ENCODE measurements at regions not wholly inside any gene's neighbourhood (a gene's known extent, or its start where the extent isn't known, plus 50 kb on each side); places are given as distances from the start of the nearest gene placed in this dataset.
"Not testable (repeated sequence)": the region's sequence is repeated elsewhere in the genome, so short reads cannot be mapped to it uniquely, and the experiment has no call there.

DNA sequence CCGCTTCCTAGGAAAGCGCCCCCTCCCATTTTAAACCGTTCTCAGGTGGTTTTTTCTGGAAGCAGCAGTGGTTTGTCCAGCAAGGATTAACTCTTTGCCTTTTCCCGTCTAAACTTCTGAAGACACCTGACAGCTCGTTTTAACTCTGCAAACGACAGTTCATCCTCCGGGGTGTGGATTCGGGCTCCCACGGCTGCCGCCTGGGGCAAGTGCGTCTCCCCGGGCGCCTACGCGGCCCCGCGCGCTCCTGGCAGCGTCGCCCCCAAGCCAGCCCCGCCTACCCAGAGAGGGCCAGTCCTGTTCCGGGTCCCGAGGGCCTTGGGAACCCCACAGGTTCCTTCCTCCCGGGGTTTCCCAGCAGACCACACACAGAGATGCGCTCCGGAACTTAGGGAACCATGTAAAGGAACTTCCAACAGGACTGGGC lies 54.4 kb downstream of the PRR18 start:
- H3K4me1 Mint-ChIP-seq (ENCODE audit: low read depth): peaks cover 18% of the 10 kb centered on the region
- CTCF ChIA-PET: interaction anchor here (0.7 to 1.2 kb wide), 3 partner anchors 11 to 380 kb away, joined by 3 to 4 read pairs (median 4); no protein-coding TSS in a partner anchor
- peaks cover 21% of the 10 kb centered on the region for H3K27me3 Mint-ChIP-seq (ENCODE audit: low read depth)
- no peak for DNase-seq
- no peak overlapping the region for H3K27ac Mint-ChIP-seq
- H3K9me3 Mint-ChIP-seq: peaks cover 5% of the 10 kb centered on the region
- H3K4me3 Mint-ChIP-seq: peak overlapping the region; percentile 57
- no peaks in the 10 kb centered on the region for H3K36me3 Mint-ChIP-seq (ENCODE audit: low read depth)
- intact Hi-C loops (cut with micrococcal nuclease): loop anchor here (10.0 kb wide), 1 partner anchor 701 kb away; the partner anchor contains the start of gene RNASET2

DNA sequence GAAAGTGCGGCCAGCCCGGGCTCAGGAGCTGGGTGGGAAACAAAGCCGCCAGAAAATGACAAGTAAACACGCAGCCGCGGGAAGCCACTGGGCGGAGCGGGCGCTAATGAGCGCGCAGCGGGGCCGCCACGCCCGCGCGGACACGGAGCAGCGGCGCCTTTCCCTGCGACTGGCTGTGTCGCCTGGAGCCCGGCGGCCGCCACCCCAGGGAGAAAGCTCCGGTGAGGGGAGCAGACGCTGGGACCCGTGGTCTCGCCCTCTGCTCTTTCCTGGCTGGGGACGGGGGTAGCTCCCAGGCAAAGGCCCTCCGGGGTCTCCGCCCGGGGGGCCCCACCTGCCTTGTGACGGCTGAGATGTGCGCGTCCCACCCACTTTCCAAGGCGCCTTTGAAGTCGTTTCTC lies 54.9 kb downstream of the PRR18 start:
- DNase-seq: peak; percentile 25

DNA sequence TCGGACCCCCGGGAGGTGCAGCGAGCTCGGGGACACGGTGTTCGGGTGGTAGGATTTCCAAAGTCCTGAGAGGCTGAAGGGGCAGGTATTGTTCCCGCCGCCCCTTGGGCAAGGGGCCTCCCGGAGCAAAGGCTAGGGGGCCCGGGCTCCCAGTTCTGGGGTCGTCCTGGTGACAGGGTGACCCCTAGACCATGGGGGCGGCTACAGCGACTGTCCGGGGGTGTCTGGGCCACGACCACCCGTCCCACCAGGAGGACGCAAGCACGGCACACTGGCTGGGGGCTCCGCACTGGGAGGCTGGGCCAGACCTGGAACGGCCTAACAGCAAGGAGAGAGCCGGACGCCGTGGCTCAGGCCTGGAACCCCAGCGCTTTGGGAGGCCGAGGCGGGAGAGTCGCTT lies 55.6 kb downstream of the PRR18 start:
- Mint-ChIP-seq H3K36me3 (ENCODE audit: low read depth) (no peaks in the 10 kb centered on the region), H3K4me1 (ENCODE audit: low read depth) (peaks cover 6% of the 10 kb centered on the region), H3K27ac (no peak overlapping the region), H3K4me3 (no peak overlapping the region), H3K27me3 (ENCODE audit: low read depth) (peaks cover 17% of the 10 kb centered on the region), H3K9me3 (peaks cover 5% of the 10 kb centered on the region)
- intact Hi-C loops (cut with micrococcal nuclease): loop anchor here (10.0 kb wide), 1 partner anchor 702 kb away; the partner anchor contains the start of gene RNASET2
- CTCF ChIA-PET: interaction anchor here (1.2 kb wide), 1 partner anchor 23 kb away, joined by 3 read pairs; no protein-coding TSS in a partner anchor
- DNase-seq: no peak

More for the DNA sequence above, 54.9 kb downstream of the PRR18 start:
- Mint-ChIP-seq H3K27ac (no peak overlapping the region), H3K4me1 (ENCODE audit: low read depth) (peaks cover 13% of the 10 kb centered on the region), H3K27me3 (ENCODE audit: low read depth) (peaks cover 21% of the 10 kb centered on the region), H3K4me3 (peak overlapping the region; percentile 75), H3K36me3 (ENCODE audit: low read depth) (no peaks in the 10 kb centered on the region), H3K9me3 (peaks cover 5% of the 10 kb centered on the region)
- CTCF ChIA-PET: interaction anchor here (0.7 to 1.2 kb wide), 3 partner anchors 10 to 381 kb away, joined by 3 to 4 read pairs (median 4); no protein-coding TSS in a partner anchor
- intact Hi-C loops (cut with micrococcal nuclease): loop anchor here (10.0 kb wide), 1 partner anchor 702 kb away; the partner anchor contains the start of gene RNASET2

DNA sequence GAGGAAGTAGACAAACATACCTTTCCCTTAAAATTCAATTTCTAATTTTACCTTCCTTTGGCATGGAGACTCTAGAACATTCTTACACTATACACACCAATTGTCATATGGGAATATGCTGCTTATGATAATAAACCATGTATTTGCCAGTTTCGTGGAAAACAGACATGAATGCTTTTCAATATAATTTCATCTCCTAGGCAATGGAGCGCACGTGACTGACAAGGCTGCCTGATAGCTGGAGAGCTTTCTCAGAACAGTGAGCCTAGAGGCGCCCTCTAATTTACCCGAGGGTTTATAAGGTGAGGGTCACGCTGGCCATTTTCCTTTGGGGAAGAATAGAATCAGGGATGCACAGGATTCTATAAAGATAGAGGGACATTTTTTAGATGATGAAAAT lies 56.5 kb downstream of the PRR18 start:
- H3K27ac Mint-ChIP-seq: no peak overlapping the region
- H3K36me3 Mint-ChIP-seq (ENCODE audit: low read depth): no peaks in the 10 kb centered on the region
- H3K27me3 Mint-ChIP-seq (ENCODE audit: low read depth): peaks cover 15% of the 10 kb centered on the region
- H3K4me1 Mint-ChIP-seq (ENCODE audit: low read depth): peaks cover 5% of the 10 kb centered on the region
- DNase-seq: no peak
- H3K9me3 Mint-ChIP-seq: no peaks in the 10 kb centered on the region
- intact Hi-C loops (cut with micrococcal nuclease): loop anchor here (10.0 kb wide), 1 partner anchor 703 kb away; the partner anchor contains the start of gene RNASET2
- H3K4me3 Mint-ChIP-seq: peak overlapping the region; percentile 1
- CTCF ChIA-PET: interaction anchor here (0.6 to 1.0 kb wide), 2 partner anchors 16 to 141 kb away, joined by 3 read pairs; no protein-coding TSS in a partner anchor

DNA sequence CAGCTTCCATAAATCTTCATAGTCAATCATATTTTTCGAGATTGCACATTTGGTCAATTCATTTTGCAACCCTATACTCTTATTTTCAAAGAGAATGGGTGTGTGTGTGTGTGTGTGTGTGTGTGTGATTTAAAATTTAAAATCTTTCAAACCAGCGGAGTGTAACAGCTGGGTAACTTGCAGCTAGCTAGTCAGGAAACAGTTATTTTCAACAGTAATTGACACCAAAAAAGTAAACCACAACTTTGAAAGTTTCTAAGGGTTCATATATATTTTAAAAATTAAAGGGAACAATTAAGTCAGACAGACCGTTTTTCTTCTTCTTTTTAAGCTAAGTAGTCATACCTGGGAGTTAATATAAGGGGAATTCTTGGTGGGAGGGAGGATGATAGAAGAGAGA lies 57.0 kb downstream of the PRR18 start:
- CTCF ChIA-PET: interaction anchor here (0.6 to 1.0 kb wide), 2 partner anchors 16 to 142 kb away, joined by 3 read pairs; no protein-coding TSS in a partner anchor
- H3K4me3 Mint-ChIP-seq: no peak overlapping the region

DNA sequence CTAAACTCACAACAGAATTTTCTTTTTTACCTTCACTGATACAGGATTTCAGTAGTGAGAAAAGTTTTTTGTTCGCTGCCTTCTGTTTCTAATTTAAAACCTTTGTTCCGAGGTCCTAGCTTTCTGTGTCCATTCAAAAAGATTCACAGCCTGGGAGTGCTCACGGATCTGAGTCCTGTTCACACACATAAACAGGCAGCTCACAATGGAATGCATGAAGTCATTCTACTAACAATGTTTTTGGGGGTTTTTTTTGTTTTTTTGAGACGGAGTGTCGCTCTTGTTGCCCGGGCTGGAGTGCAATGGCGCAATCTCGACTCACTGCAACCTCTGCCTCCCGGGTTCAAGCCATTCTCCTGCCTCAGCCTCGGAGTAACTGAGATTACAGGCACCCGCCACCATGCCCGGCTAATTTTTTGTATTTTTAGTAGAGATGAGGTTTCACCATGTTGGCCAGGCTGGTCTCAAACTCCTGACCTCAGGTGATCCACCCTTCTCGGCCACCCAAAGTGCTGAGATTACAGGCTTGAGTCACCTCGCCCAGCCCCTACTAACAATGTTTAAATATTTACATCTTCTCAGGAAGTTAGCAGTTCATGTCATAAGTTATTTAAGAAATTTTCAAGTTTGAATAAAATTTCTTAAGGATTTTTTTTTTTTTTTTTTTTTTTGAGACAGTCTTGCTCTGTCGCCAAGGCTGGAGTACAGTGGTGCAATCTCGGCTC lies 59.0 kb downstream of the PRR18 start:
- intact Hi-C loops (cut with micrococcal nuclease); CTCF ChIA-PET; H3K36me3 Mint-ChIP-seq (ENCODE audit: low read depth); DNase-seq; H3K4me3 Mint-ChIP-seq; H3K27ac Mint-ChIP-seq; H3K9me3 Mint-ChIP-seq; H3K27me3 Mint-ChIP-seq (ENCODE audit: low read depth): not testable (repeated sequence)
- H3K4me1 Mint-ChIP-seq (ENCODE audit: low read depth): peaks cover 15% of the 10 kb centered on the region

More for the DNA sequence above, 57.0 kb downstream of the PRR18 start:
- DNase-seq: no peak
- no peaks in the 10 kb centered on the region for H3K9me3 Mint-ChIP-seq
- peaks cover 15% of the 10 kb centered on the region for H3K27me3 Mint-ChIP-seq (ENCODE audit: low read depth)
- H3K4me1 Mint-ChIP-seq (ENCODE audit: low read depth): peaks cover 5% of the 10 kb centered on the region
- H3K36me3 Mint-ChIP-seq (ENCODE audit: low read depth): no peaks in the 10 kb centered on the region
- H3K27ac Mint-ChIP-seq: no peak overlapping the region
- intact Hi-C loops (cut with micrococcal nuclease): loop anchor here (10.0 kb wide), 1 partner anchor 704 kb away; the partner anchor contains the start of gene RNASET2

DNA sequence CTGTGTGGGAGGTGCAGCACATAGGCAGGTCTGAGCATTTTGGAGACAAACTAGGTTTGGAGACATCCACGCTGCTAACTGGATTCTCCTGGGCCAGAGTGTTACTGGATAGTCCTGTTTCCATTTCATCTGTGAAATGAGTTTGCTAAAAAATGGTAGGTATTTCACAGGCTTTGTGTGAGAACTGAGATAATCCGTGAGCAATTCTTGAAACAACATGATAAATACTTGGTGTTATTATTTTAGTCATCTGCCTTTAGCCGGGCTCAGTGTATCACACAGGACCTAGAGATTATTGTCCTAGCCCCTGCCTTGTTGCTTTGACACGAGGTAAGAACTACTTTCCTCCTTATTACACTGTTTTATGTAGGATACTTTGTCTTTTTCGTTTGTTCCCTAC lies 63.0 kb downstream of the PRR18 start:
- Mint-ChIP-seq H3K9me3 (no peaks in the 10 kb centered on the region), H3K4me3 (no peak overlapping the region), H3K36me3 (ENCODE audit: low read depth) (no peaks in the 10 kb centered on the region), H3K27me3 (ENCODE audit: low read depth) (no peaks in the 10 kb centered on the region), H3K27ac (no peak overlapping the region), H3K4me1 (ENCODE audit: low read depth) (peaks cover 18% of the 10 kb centered on the region)
- intact Hi-C loops (cut with micrococcal nuclease): no loop called here
- DNase-seq: no peak
- CTCF ChIA-PET: interaction anchor here (0.7 to 1.1 kb wide), 2 partner anchors 18 to 24 kb away, joined by 3 read pairs; no protein-coding TSS in a partner anchor

DNA sequence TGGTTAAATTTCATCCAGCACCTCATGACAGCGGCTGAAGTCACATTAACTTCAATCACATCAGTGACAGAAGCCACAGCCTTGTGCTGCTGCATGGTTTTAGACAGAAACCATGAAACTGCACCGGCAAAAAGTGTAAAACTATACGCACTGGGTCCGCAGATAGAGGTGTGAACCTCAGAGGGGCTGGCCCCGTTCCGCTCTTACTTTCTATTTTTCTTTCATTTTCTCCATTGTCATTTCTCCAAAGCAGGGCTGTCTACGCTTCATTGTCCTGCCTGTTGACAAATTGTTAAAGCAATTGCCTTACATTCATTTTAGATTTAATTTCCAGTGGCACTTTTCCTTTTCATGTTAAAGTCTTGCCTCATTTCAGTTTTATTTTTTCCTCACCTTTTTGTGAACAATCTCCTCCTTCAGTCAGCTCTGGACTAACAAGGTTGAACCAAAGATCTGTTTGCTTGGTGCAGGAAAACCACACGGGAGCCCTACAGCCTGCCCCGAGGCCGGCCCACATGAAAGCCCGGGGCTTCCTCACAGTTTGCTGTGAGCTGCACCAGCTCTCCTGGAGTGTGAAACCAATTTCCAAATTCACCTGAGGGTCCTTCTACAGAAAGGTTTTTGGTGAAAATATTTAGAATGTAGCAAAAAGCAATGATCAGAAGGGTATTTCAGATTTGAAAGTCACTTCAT lies 63.7 kb downstream of the PRR18 start:
- no peak overlapping the region for H3K27ac Mint-ChIP-seq
- peak; percentile 78 for DNase-seq
- CTCF ChIA-PET: interaction anchor here (0.7 to 1.1 kb wide), 2 partner anchors 19 to 23 kb away, joined by 3 read pairs; no protein-coding TSS in a partner anchor
- intact Hi-C loops (cut with micrococcal nuclease): loop anchor here (1.0 kb wide), 1 partner anchor 15 kb away; no protein-coding TSS in a partner anchor
- peak overlapping the region; percentile 49 for H3K4me3 Mint-ChIP-seq
- H3K27me3 Mint-ChIP-seq (ENCODE audit: low read depth): no peaks in the 10 kb centered on the region
- no peaks in the 10 kb centered on the region for H3K9me3 Mint-ChIP-seq
- H3K36me3 Mint-ChIP-seq (ENCODE audit: low read depth): no peaks in the 10 kb centered on the region
- H3K4me1 Mint-ChIP-seq (ENCODE audit: low read depth): peaks cover 18% of the 10 kb centered on the region

DNA sequence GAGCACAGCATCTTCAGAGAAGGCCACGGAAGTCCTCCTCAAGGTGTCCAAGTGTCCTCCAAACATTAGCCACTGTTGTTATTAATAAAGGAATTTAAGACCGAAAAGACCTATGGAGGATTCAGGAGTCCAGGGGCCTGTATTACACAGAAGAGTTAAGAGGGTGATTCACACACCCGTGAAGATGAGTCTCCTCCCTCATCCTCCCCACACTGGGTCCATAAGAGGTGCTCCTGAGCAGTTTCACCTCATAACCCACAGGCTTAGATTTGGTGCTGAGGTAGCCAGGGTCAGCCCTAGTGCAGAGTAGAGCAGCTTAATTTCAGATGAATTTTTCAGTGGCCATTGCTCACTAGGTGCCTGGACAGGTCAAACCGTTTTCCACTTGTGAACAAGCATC lies 65.3 kb downstream of the PRR18 start:
- no peak for DNase-seq
- Mint-ChIP-seq H3K9me3 (no peaks in the 10 kb centered on the region), H3K4me1 (ENCODE audit: low read depth) (peaks cover 18% of the 10 kb centered on the region), H3K4me3 (no peak overlapping the region), H3K27ac (no peak overlapping the region), H3K27me3 (ENCODE audit: low read depth) (no peaks in the 10 kb centered on the region), H3K36me3 (ENCODE audit: low read depth) (no peaks in the 10 kb centered on the region)
- intact Hi-C loops (cut with micrococcal nuclease): no loop called here
- CTCF ChIA-PET: interaction anchor here (1.2 kb wide), 1 partner anchor 11 kb away, joined by 4 read pairs; no protein-coding TSS in a partner anchor

DNA sequence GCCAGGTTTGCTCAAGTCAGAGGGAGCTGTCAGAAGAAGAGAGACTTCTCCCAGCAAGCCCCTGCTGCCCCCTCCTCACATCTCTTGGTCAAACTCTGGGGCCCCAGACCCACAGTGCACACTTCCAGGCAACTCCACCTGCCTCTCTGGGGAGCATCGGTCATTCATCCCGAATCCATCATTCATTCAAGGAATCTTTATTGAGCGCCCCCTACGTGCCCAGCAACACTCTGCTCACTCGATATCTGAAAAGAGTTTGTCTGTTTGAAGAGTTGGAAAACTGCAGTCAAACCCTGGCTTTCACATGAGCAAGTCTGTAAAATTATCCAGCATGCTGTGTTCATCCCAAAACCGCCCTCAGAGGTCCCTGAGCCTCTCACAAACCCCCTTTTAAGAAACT lies 66.2 kb downstream of the PRR18 start:
- Mint-ChIP-seq H3K36me3 (ENCODE audit: low read depth) (no peaks in the 10 kb centered on the region), H3K4me3 (no peak overlapping the region), H3K9me3 (no peaks in the 10 kb centered on the region), H3K27me3 (ENCODE audit: low read depth) (no peaks in the 10 kb centered on the region), H3K27ac (no peak overlapping the region), H3K4me1 (ENCODE audit: low read depth) (peaks cover 18% of the 10 kb centered on the region)
- DNase-seq: no peak
- CTCF ChIA-PET: no interaction called here
- intact Hi-C loops (cut with micrococcal nuclease): no loop called here

DNA sequence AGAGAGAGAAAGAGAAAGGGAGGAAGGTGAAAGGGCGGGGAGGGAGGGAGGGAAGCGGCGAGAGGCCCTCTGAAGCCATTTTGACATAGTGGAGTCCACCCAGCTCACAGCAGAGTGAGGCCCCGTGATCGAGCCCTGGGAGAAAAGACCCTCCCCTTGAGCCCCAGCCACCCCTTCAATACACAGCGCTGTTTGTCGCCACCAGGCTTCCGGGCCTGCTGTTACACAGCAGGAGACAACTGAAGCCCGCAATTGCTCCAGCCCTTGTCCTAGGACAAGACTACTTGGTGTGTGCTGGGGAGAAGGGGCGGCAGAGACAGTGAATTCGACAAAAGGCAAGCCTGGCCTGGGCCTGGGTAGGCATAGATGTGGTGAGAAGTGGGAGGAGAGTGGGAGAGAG lies 67.3 kb downstream of the PRR18 start:
- Mint-ChIP-seq H3K9me3 (no peaks in the 10 kb centered on the region), H3K4me3 (no peak overlapping the region), H3K27ac (no peak overlapping the region), H3K4me1 (ENCODE audit: low read depth) (peaks cover 18% of the 10 kb centered on the region), H3K27me3 (ENCODE audit: low read depth) (no peaks in the 10 kb centered on the region), H3K36me3 (ENCODE audit: low read depth) (no peaks in the 10 kb centered on the region)
- no peak for DNase-seq
- CTCF ChIA-PET: interaction anchor here (0.6 kb wide), 1 partner anchor 27 kb away, joined by 4 read pairs; no protein-coding TSS in a partner anchor
- intact Hi-C loops (cut with micrococcal nuclease): no loop called here

DNA sequence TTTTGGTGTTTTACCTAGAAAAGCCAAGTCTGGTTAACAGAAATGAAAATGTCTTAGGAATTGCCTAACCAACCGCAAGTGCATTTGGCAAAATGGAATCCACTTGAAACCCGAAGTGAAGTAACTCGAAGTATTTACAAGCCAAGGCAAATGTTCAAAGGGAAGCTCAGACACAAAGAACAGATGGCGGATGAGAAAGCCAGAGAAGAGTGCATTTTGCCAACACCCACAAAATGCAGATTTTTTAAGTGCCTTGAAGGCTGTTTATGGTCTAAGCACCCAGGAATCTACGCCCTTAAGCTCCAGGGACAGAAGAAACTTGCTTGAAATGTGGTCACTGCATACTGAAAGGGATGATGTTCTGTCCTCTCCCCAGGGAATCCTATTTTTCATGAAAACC lies 70.0 kb upstream of the TBXT start:
- Mint-ChIP-seq H3K27ac (no peak overlapping the region), H3K4me3 (no peak overlapping the region), H3K36me3 (ENCODE audit: low read depth) (no peaks in the 10 kb centered on the region), H3K4me1 (ENCODE audit: low read depth) (peaks cover 5% of the 10 kb centered on the region), H3K27me3 (ENCODE audit: low read depth) (peaks cover 5% of the 10 kb centered on the region), H3K9me3 (no peaks in the 10 kb centered on the region)
- CTCF ChIA-PET: no interaction called here
- DNase-seq: no peak
- intact Hi-C loops (cut with micrococcal nuclease): no loop called here

Measured in activated naive CD4-positive, alpha-beta T cell treated with anti-CD3 and anti-CD28 coated beads for 36 hours (primary cell).